Fibroblast of mammary gland (primary cell): ENCODE measurements at regions not wholly inside any gene's neighbourhood (a gene's known extent, or its start where the extent isn't known, plus 50 kb on each side); places are given as distances from the start of the nearest gene placed in this dataset.

Experiments used
- DNase-seq: peaks from one replicate; pipeline ENCODE4 v3.0.0-alpha.2; 2010; ENCODE audit warnings: low read depth
- H3K4me3 ChIP-seq: 2 replicates; pipeline ENCODE4 v1.5.1; 2011; ENCODE audit warnings: low read depth, mild to moderate bottlenecking, low read length, moderate library complexity; ENCODE audit not compliant: control insufficient read depth
- CTCF ChIP-seq: conservative IDR thresholded peaks from 2 replicates; pipeline ENCODE4 v1.5.1; 2011; ENCODE audit warnings: low read depth, low read length, inconsistent platforms; ENCODE audit not compliant: control insufficient read depth, insufficient read depth

GRCh38 chr1:59219916-59220315 is 77.0 kb upstream of the FGGY start:
- H3K4me3 ChIP-seq, result no peak overlapping the region
- no peak for DNase-seq
- TF ChIP-seq CTCF, result no peak

GRCh38 chr1:59220356-59220755 is 76.5 kb upstream of the FGGY start:
- no peak overlapping the region for H3K4me3 ChIP-seq
- DNase-seq, result no peak
- TF ChIP-seq CTCF, result no peak

DNA sequence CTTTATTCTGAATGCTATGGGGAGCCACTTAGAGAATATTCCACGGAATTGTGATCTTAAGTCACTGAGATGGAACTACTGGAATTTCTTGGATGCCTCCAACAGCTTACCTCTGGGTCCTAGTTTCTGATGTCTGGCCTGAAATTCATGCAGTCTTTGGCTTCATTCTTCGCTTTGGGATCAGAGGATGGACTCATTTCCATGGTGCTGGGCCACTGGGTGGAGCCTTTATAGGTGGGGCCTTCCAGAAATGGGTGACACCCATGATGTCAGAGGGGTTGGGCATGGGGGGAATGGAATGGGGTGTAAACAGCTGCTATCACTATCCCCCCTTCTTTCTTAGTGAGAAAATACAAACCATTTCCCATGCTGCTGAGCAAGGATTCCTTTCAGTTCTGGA is 73.7 kb upstream of the FGGY start:
- no peak overlapping the region for H3K4me3 ChIP-seq
- no peak for DNase-seq
- TF ChIP-seq CTCF, result no peak

- DNase-seq, result no peak
- TF ChIP-seq CTCF, result no peak
Measured at GRCh38 chr1:59223989-59224634, 72.8 kb upstream of the FGGY start.

GRCh38 chr1:59225594-59226316 is 71.1 kb upstream of the FGGY start:
- DNase-seq, result no peak
- H3K4me3 ChIP-seq, result no peak overlapping the region
- TF ChIP-seq CTCF, result no peak

More at GRCh38 chr1:59223989-59224634, 72.8 kb upstream of the FGGY start:
- no peak overlapping the region for H3K4me3 ChIP-seq

- H3K4me3 ChIP-seq, result no peak overlapping the region
- no peak for TF ChIP-seq CTCF
- peak; percentile 79 for DNase-seq
Measured at GRCh38 chr1:59229138-59229537, 67.8 kb upstream of the FGGY start.
